Fibroblast of gingiva (primary cell): ENCODE measurements at regions not wholly inside any gene's neighbourhood (a gene's known extent, or its start where the extent isn't known, plus 50 kb on each side); places are given as distances from the start of the nearest gene placed in this dataset.

Experiments
- DNase-seq: peaks from one replicate; pipeline ENCODE4 v3.0.0-alpha.2; 2011; ENCODE audit warnings: low read depth

GRCh38 chr6:79305020-79305419 lies 70.5 kb upstream of the HMGN3 start:
- no peak for DNase-seq

GRCh38 chr6:79302341-79302740 lies 67.9 kb upstream of the HMGN3 start:
- no peak for DNase-seq

GRCh38 chr6:79301290-79301689 lies 66.8 kb upstream of the HMGN3 start:
- no peak for DNase-seq

- DNase-seq = no peak
Measured at GRCh38 chr6:79296211-79296610, 61.7 kb upstream of the HMGN3 start.
